Thoracic aorta (tissue), 2 donors: ENCODE measurements at regions not wholly inside any gene's neighbourhood (a gene's known extent, or its start where the extent isn't known, plus 50 kb on each side); places are given as distances from the start of the nearest gene placed in this dataset.

Experiments
- ATAC-seq: fragments of 150-250 bp; one replicate; pipeline ENCODE4 v1.8.0; 2017; ENCODE audit warnings: low read depth; ENCODE audit not compliant: insufficient number of reproducible peaks, low FRiP score
- DNase-seq: peaks from one replicate; pipeline ENCODE4 v3.0.0-alpha.2; 2020; ENCODE audit warnings: low spot score
- H3K27ac ChIP-seq, 2 donors: fragments of 200-600 bp; sonication (generic); 1 replicate in 1 of 2; 2 replicates in 1 of 2; pipeline ENCODE4 v1.5.1; 2016; ENCODE audit warnings: mild to moderate bottlenecking in 2 of 2, moderate library complexity in 2 of 2
- H3K27me3 ChIP-seq: fragments of 200-600 bp; sonication (generic); replicated peaks from 2 replicates; pipeline ENCODE4 v1.6.0; 2016; ENCODE audit warnings: mild to moderate bottlenecking; ENCODE audit not compliant: insufficient read depth
- H3K36me3 ChIP-seq: fragments of 200-600 bp; sonication (generic); one replicate; pipeline ENCODE4 v1.5.1; 2016
- H3K4me1 ChIP-seq, 2 donors: fragments of 200-600 bp; sonication (generic); 1 replicate in 1 of 2; 2 replicates in 1 of 2; pipeline versions ENCODE4 v1.5.1 to v1.6.0; 2016; ENCODE audit warnings: low read depth in 2 of 2, mild to moderate bottlenecking in 1 of 2; ENCODE audit not compliant: control insufficient read depth in 1 of 2
- H3K4me3 ChIP-seq: fragments of 200-600 bp; sonication (generic); 2 replicates; pipeline ENCODE4 v1.5.1; 2016; ENCODE audit warnings: mild to moderate bottlenecking
- H3K9me3 ChIP-seq: fragments of 200-600 bp; sonication (generic); 2 replicates; pipeline ENCODE4 v1.5.1; 2016
- CTCF ChIP-seq: fragments of 200-600 bp; sonication (generic); IDR thresholded peaks from one replicate; pipeline ENCODE4 v1.5.1; 2019; ENCODE audit warnings: antibody characterized with exemption

- Histone ChIP-seq H3K27ac (no peak overlapping the region), H3K27me3 (no peaks in the 10 kb centered on the region), H3K9me3 (no peaks in the 10 kb centered on the region), H3K4me1 (no peaks in the 10 kb centered on the region), H3K4me3 (no peak overlapping the region), H3K36me3 (no peaks in the 10 kb centered on the region)
- no peak for ATAC-seq
- no peak for DNase-seq
- TF ChIP-seq CTCF = no peak
These were observed 65.6 kb downstream of the UFM1 start for GRCh38 chr13:38415233-38415632.

- ATAC-seq = no peak
- Histone ChIP-seq H3K4me3 (no peak overlapping the region), H3K4me1 (no peaks in the 10 kb centered on the region), H3K27me3 (no peaks in the 10 kb centered on the region), H3K9me3 (no peaks in the 10 kb centered on the region), H3K36me3 (no peaks in the 10 kb centered on the region), H3K27ac (no peak overlapping the region)
- no peak for TF ChIP-seq CTCF
- no peak for DNase-seq
These were observed 67.6 kb downstream of the UFM1 start for GRCh38 chr13:38417241-38417640.

- TF ChIP-seq CTCF = no peak
- no peak for DNase-seq
- H3K4me1 ChIP-seq = no peaks in the 10 kb centered on the region
- H3K4me3 ChIP-seq = no peak overlapping the region
- no peaks in the 10 kb centered on the region for H3K27me3 ChIP-seq
- ATAC-seq = no peak
- H3K27ac ChIP-seq = no peak overlapping the region
- H3K36me3 ChIP-seq = no peaks in the 10 kb centered on the region
- no peaks in the 10 kb centered on the region for H3K9me3 ChIP-seq
These were observed 68.1 kb downstream of the UFM1 start for GRCh38 chr13:38417727-38418126.

- H3K36me3 ChIP-seq = no peaks in the 10 kb centered on the region
- H3K4me3 ChIP-seq = no peak overlapping the region
- H3K27me3 ChIP-seq = no peaks in the 10 kb centered on the region
- ATAC-seq (no peak), DNase-seq (no peak)
- TF ChIP-seq CTCF = no peak
- no peaks in the 10 kb centered on the region for H3K9me3 ChIP-seq
- no peak overlapping the region for H3K27ac ChIP-seq
- H3K4me1 ChIP-seq = no peaks in the 10 kb centered on the region
These were observed 68.6 kb downstream of the UFM1 start for GRCh38 chr13:38418286-38418685.

GRCh38 chr13:38419312-38419873, 69.7 kb downstream of the UFM1 start:
- TF ChIP-seq CTCF = no peak
- DNase-seq (no peak), ATAC-seq (no peak)
- no peaks in the 10 kb centered on the region for H3K27me3 ChIP-seq
- no peaks in the 10 kb centered on the region for H3K36me3 ChIP-seq
- no peak overlapping the region for H3K27ac ChIP-seq
- no peaks in the 10 kb centered on the region for H3K9me3 ChIP-seq
- H3K4me3 ChIP-seq = no peak overlapping the region
- H3K4me1 ChIP-seq = no peaks in the 10 kb centered on the region
